ENCODE measurements at regions not wholly inside any gene's neighbourhood (a gene's known extent, or its start where the extent isn't known, plus 50 kb on each side); places are given as distances from the start of the nearest gene placed in this dataset.

DNA sequence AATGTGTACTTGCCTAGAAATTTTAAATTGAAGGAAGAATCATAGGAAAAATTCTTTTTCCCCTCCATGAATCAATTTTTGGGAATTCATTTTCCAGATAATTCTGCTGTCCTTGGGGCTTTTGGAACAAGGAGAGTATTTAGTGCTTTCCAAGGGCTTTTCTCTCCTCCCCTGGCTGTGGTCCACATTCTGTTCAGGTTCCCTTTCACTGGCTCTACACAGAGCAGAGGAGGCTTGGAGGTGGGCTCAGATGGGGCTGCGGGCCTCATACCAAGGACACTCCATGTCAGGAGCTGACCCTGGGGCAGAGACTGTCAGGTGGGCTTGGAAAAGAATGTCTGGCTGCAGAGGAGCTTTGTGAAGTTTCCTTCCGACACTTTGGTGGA, 128.1 kb downstream of the GADD45G start:
- TF ChIP-seq, protein P1, sequence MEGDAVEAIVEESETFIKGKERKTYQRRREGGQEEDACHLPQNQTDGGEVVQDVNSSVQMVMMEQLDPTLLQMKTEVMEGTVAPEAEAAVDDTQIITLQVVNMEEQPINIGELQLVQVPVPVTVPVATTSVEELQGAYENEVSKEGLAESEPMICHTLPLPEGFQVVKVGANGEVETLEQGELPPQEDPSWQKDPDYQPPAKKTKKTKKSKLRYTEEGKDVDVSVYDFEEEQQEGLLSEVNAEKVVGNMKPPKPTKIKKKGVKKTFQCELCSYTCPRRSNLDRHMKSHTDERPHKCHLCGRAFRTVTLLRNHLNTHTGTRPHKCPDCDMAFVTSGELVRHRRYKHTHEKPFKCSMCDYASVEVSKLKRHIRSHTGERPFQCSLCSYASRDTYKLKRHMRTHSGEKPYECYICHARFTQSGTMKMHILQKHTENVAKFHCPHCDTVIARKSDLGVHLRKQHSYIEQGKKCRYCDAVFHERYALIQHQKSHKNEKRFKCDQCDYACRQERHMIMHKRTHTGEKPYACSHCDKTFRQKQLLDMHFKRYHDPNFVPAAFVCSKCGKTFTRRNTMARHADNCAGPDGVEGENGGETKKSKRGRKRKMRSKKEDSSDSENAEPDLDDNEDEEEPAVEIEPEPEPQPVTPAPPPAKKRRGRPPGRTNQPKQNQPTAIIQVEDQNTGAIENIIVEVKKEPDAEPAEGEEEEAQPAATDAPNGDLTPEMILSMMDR (IDR thresholded peaks at IDR 0.05; ENCODE audit: control insufficient read depth, extremely low read depth, insufficient read depth), result no peak
- H3K4me3 ChIP-seq (ENCODE audit: low read depth, low read length), result no peak overlapping the region
- DNase-seq (ENCODE audit: low read depth), result no peak

DNA sequence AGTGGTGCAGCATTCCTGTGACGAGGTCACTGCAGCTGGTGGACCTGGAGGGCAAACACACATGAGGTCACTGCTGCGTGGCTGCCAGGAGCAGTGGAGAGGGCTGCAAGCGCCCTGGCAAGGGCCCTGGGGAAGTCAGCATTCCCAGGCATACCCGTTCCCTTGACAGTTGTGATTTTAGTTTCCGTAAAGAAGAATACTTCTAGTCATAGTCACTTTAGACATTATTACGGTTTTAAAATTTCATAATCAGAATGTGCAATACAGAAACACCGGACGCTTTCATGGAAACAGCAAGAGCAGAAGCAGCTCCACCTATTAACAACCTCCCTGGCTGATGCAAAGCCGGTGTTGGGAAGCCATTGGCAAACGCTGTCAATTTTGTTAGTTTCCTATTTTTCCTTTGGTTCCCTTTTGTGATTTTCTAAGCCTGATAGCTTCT, 129.8 kb downstream of the GADD45G start:
- DNase-seq (ENCODE audit: low read depth), result no peak
- TF ChIP-seq, protein P1 (IDR thresholded peaks at IDR 0.05; ENCODE audit: control insufficient read depth, extremely low read depth, insufficient read depth), result no peak
- H3K4me3 ChIP-seq (ENCODE audit: low read depth, low read length), result no peak overlapping the region

DNA sequence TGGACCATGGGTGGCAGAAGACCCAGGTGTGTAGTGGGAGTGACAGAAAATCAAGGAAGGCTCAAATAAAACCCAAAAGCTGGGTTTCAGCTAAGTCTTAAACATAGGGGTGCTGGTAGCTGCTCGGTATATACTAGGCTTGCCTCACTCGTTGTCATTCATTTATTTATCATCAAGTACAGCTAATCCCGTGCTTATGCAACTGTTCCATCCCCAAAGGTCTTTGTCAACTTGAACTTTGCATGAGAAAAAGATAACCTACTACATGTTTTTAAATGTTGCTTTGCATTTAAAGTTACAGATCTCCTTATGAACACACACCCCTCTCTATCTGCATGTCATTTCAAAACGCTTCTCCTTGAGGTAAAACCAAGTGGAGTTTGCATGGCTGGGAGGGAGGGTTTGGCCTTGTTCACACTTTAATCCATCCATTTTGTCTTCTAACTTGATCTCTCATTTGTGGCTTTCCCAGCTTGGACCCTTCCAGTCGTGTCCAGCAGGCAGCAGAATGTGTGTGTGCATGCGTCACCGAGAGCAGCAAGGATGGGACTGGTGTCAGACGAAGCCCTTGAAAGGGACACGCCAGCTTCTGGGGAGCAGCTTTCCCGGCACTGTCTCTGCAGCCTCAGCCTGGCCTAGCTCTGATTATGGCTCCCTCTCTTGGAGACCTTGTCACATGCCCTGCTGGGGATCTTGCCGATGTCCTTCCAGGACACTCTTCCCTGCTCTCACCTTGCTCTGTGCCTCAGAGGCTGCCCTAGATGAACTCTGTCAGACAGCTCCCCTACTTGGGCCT, 133.5 kb downstream of the GADD45G start:
- DNase-seq (ENCODE audit: low read depth), result no peak

DNA sequence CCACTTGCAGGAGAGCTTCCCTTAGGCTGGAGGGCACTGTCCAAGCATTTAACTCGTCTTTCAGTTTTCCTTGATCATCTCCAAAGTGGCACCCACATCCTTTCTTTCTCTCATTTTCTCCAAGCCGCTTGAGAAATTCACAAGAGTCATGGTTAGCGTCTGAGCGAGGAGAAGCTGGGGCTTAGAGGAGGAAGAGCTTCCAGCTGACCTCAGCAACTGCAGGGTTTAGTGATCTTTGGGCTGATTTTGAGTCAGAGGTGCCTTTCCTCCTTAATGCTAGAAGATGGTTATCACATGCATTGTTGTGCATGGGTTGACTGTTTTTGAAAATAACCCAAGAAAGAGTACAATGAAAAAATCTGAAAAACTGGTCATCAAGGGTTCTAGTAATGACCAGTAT, 134.7 kb downstream of the GADD45G start:
- no peak overlapping the region for H3K4me3 ChIP-seq (ENCODE audit: low read depth, low read length)
- no peak for DNase-seq (ENCODE audit: low read depth)
- TF ChIP-seq, protein P1 (IDR thresholded peaks at IDR 0.05; ENCODE audit: control insufficient read depth, extremely low read depth, insufficient read depth), result no peak

More for the DNA sequence above, 133.5 kb downstream of the GADD45G start:
- H3K4me3 ChIP-seq (ENCODE audit: low read depth, low read length), result no peak overlapping the region
- TF ChIP-seq, protein P1 (IDR thresholded peaks at IDR 0.05; ENCODE audit: control insufficient read depth, extremely low read depth, insufficient read depth), result no peak

DNA sequence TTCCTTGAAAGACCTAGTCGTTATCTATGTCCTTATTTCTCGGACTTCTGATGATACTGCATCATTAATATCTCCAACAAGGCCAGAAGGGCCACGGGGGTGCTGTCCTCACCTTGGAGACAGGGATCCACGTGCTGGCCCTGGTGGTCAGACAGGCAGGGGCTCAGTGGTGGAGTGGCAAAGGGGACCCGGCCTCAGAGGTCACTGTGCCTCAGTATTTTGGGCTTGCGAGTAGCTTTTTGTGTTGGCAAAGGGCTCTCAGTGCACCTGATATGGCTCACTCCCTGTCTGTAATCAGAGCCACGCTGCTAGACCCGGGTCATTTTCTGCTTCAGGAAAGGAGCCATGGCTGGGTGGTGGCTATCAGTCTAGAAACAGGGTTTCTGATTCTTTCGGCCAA, 135.1 kb downstream of the GADD45G start:
- no peak overlapping the region for H3K4me3 ChIP-seq (ENCODE audit: low read depth, low read length)
- TF ChIP-seq, protein P1 (IDR thresholded peaks at IDR 0.05; ENCODE audit: control insufficient read depth, extremely low read depth, insufficient read depth), result no peak
- no peak for DNase-seq (ENCODE audit: low read depth)

DNA sequence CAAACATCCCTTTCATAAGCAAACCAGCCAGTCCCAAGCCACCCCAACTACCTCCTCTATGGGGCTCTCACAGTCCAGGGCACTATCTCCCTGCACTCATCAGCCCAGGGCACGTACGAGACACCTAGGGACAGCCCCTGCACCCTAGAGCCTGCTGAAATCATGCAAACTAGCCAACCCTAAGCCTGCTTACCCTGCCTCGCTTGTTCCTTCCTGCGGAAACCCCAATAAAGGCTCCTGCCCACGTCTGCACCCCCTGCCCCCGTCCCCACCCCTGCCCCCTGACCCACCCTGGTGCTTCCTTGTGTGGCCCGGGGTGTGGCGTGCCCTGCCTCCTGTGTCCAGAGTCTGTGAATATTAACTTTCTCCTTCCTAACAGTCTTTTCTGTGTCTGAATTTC, 135.9 kb downstream of the GADD45G start:
- TF ChIP-seq, protein P1 (IDR thresholded peaks at IDR 0.05; ENCODE audit: control insufficient read depth, extremely low read depth, insufficient read depth), result no peak
- DNase-seq (ENCODE audit: low read depth), result no peak
- no peak overlapping the region for H3K4me3 ChIP-seq (ENCODE audit: low read depth, low read length)

DNA sequence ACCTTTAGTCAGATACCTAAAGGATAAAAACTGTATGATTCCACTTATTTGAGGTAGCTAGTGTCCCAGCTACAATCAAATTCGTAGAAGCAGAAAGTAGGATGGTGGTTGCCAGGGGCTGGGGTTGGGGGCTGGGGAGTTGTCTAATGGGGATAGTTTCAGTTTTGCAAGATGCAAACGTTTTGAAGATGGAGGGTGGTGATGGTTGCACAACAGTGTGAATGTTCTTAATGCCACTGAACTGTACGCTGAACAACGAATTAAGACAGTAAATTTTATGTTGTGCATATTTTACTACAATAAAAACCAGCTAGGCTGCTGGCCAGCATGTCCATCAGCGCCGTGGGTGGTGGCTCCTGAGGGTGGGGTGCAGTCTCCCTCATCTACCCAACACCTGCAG, 137.8 kb downstream of the GADD45G start:
- TF ChIP-seq, protein P1 (IDR thresholded peaks at IDR 0.05; ENCODE audit: control insufficient read depth, extremely low read depth, insufficient read depth), result no peak
- no peak for DNase-seq (ENCODE audit: low read depth)
- H3K4me3 ChIP-seq (ENCODE audit: low read depth, low read length), result no peak overlapping the region
